ENCODE measurements at regions not wholly inside any gene's neighbourhood (a gene's known extent, or its start where the extent isn't known, plus 50 kb on each side); places are given as distances from the start of the nearest gene placed in this dataset.
A peak's percentile ranks its signal among the peaks of the same experiment; 100 is the strongest.

GRCh38 chr11:92725352-92725751 lies 244.1 kb upstream of the MTNR1B start:
- DNase-seq: no peak

GRCh38 chr11:92727123-92727522 lies 242.3 kb upstream of the MTNR1B start:
- DNase-seq: no peak

GRCh38 chr11:92727769-92728168 lies 241.7 kb upstream of the MTNR1B start:
- no peak for DNase-seq

DNA sequence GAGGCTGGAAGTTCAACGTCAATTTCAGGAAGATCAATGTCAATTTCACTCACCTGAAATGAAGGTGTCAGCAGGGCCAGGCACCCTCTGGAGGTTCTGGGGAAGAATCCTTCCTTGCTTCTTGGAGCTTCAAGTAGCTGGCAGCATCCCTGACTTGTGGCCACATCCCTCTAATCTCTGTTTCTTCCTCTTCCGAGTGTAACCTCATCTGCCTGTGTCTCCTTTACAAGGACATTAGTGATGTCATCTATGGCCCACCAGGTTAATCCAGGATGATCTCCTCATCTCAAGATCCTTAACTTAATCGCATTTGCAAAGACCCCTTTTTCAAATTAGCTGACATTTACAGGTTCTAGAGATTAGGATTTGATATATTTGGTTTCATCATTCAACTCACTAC lies 240.8 kb upstream of the MTNR1B start:
- DNase-seq: no peak

GRCh38 chr11:92735039-92735438 lies 234.4 kb upstream of the MTNR1B start:
- no peak for DNase-seq

DNA sequence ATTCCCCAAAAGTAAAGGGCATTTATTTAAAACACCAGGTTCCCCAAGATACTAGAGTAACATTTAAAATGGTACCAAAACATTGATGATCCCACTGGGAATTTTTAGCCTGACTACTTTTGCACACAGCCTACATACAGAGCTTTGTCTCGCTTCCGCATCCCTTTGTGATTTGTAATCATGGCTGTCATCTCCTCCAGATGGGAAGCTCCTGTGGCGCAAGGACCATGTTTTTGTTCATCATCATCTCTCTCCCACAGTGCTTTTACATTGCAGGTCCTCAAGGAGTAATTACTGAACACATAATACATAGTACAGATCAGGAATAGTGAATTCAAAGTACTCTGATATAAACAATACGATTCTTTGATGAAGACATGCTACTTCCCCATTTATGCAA lies 231.2 kb upstream of the MTNR1B start:
- DNase-seq: no peak

- no peak for DNase-seq
These were observed 230.4 kb upstream of the MTNR1B start for GRCh38 chr11:92739041-92739440.

DNA sequence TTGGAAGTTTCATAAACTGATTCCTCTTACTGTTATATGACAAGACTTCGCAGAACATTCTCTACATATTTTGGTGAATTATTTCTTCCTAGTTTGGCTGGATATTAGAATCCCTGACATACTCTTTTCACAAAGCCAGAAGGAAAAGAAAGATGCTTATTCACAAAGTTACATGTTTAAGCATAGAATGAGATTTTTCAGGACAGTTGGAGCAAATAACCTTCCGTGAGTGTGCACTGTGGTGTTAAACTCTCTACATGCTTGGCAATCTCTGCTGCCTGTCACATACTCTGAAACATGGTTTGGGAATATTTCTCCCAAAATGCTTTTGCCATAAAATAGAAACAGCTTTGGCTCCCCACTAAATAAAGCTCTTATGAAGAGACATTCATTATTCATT lies 230.0 kb upstream of the MTNR1B start:
- DNase-seq: no peak

DNA sequence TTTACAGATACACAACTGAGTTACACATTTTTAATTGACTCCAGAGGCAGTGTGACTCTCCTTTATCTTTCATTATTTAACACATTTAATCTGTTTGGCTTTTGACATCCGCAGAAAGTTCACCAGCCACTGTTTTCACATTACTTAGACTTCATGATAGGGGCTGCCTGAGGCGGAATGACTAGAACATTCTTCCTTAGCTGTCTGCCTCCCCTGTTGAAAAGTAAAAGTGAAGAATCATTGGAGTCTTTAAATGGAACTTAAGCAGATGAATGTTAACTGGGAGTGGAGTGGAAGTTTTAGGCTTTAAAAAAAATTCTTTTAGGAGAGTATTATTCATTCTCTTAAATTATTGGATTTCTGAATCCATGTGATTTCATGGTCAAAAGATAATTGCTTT lies 229.2 kb upstream of the MTNR1B start:
- DNase-seq: no peak

DNA sequence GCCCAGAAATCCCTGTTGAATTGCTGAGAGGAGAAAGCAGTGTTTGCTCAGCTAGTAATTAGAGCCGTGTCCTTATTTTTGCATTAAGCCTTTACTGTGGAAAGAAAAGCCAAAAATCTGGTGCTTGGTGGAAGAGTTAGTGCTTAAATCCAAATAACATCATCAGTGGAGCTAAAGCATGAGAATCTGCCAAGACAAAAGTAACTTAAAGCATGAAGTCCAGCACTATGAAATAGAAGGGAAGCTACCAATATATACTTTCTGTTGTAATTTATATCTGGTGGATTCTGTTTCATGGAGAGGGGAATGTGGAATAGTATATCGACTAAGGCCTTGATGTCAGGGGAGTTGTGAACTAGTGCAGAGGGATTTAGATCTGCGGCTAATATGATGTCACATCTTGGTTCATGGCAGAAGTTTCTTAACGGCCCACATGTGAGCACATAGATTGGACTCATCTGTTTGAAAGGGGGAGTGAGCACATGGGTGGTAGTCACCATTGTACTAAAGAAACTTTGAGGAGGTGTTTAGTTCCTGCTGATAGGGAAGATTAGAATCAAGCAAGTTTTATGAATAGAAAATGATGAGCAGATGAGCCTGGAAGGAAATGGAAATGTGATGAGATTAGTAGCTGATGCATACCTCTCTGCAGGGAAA lies 224.4 kb upstream of the MTNR1B start:
- DNase-seq: no peak

DNA sequence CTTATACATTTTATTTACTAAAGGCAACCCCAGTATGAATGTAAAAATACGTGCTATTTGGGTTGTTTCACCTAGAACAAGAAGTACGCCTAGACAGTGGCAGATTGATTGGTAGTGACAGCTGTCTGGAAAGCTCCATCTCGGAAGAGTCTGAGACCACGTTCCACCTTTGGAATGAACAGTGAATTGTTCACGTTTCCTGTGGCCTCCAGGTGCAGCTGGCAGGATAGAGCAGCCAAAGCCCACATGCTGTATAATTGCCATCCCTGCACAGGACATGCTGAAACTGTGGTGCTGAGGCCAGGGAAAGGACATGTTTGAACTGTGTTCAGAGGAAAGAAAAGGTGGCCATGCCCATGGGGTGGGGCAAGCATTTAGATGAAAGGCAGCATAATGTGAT lies 218.7 kb upstream of the MTNR1B start:
- no peak for DNase-seq

- DNase-seq: no peak
These were observed 217.9 kb upstream of the MTNR1B start for GRCh38 chr11:92751594-92751993.

DNA sequence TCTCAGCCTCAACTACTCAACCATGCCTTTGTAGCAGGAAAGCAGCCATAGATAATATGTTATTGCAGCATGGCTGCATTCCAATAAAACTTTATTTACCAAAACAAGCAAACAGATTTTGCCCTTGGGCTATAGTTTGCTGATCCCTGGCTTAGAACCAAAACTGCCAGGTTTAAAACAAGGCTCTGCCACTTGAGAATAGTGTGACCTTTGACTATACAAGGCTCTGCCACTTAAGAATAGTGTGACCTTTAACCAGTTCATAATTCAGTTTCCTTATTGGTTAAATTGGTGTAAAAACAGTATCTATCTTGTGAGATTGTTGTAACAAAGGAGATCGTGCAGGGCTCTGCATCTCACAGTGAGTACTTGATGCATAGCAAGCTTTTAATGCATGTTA lies 217.3 kb upstream of the MTNR1B start:
- no peak for DNase-seq

GRCh38 chr11:92753161-92753560 lies 216.3 kb upstream of the MTNR1B start:
- DNase-seq: no peak

DNA sequence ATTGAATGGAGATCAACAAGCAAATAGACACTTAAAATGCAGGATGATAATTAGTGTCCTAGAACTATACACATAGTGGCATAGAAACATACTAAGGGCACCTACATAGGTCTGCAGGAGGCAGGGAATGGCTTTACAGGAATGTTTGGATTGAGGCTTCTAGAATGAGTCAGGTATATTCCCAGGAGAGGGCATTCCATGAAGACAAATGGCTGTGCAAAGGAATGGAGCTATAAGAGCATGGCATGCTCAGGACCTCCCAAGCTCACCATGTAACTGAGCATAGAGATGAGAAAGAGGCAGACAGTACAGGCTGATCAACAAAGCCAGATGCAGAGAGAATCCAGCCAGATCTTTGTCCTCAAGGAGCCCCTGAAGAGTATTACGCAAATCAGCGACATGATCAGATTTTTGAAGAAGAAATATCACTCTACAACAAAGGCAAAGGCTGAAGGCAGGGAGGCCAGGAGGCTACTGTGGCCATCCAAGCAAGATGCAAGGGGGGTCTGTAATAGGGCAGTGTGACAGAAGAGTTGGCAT lies 211.1 kb upstream of the MTNR1B start:
- no peak for DNase-seq

DNA sequence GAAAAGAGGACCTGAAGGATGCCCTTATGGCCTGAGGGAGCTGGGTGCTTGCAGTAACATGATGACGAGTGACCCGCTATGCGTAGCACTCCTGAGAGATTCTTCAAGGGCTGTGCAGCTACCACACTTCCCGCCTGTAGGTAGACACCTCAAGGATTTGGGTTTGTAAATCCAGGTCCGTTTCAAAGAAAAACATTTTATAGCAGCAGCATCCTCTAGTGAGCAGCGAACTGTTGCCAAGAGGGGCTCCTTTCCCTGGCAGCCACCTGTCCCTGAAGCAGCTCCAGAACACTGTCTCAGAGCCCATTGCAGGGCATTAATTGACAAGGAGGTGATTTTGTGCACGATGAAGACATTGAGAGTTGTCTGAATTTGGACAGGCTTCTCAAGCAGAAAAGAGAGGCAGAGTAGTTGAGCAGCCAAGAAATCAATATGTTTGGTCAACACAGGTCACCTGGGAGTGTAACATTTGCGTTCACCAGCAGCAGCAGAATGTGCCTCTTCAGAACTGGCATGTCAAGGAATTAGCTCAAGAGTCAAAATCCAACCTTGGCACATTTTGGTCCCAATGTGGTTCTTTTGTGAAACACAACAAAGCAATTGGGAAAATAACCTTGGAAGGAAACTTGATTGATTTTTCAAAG lies 209.8 kb upstream of the MTNR1B start:
- DNase-seq: no peak

DNA sequence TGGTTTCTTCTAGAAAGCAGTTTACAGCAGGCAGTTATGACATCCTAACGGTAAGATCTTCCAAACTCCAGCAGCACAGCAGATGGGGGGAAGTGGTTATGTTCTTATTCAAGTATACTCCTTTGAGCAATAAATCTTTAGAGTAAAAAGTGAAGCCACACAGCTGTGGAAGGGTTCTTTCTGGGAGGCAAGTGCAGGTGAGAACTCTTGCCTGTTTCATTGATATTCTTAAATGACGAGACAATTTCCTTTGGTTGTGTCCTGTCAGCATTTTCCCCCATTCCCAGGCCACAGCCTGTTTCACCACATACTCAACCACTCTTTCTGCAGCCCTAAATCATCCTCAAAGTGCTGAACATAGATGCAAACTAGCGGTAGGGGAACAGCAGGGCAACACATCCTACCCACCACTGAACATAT lies 207.3 kb upstream of the MTNR1B start:
- no peak for DNase-seq

DNA sequence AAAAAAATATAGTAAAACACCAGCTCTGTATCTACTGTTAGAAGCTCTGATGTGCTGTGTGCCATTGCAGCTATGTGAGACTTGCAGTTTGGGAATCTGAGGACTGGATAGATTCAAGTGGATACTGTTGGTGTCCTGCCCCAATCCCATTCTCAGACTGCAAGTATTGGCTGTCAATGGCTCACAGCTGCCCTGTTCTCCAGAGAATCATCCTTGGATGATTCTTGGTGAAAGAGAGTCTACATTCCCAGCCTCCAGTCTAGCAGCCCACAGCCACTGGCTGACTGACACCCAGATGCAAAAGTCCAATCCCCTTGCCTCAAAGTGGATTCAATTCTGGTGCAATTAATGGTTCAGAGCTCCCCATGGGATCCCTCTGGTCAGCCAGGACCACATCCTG lies 206.1 kb upstream of the MTNR1B start:
- DNase-seq: no peak

DNA sequence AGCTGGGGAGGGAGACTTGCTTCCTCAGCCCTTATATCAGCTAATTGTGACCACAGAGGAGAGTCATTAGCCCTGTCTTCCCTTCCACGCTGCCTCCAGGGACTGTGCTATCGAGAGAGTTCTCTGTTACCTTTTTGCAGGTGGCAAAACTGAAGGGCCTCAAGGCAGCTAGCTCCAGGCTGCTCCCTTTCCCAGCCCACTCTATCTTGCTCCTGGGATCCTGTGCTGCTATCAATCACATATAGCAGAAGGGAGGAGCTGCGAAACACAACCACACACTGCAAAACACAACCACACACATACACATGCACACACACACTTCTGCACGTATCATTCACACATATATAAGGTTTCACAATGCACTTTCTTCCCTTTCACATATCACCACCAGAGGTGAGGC lies 205.3 kb upstream of the MTNR1B start:
- no peak for DNase-seq

DNA sequence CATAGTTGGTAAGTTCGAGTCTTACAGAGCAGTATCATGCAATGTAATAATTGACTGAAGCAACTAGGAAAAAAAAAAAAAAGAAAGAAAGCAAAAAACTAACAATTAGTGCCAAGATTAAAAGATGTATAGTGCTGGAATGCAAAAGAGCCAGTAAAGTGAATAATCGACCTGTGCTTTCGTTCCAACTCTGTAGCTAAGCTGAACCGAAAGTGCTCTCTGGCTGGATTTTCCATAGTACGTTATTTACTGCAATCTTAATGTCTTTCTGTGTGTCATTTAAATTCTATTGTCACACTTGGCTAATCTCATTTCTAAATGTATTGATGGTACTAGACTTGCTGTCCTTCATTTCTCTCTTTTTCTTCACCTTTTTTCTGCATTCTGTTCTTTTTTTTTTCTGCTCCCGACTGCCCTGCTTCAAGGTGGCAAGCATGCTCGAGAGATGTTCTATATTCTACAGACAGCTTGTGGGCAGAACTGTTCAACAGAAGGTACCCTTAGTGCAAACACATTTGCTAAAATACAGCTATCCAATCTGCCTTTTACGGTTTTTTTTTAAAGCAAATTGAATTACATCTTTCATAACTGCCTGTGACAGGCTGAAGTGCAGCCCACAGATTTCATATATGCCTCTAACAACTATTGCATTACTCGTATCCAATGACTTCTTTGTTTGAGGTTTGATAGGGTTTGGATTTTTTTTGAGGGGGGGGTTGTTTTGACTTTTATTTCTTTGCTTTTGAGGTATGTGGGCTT lies 204.2 kb upstream of the MTNR1B start:
- DNase-seq: no peak

DNA sequence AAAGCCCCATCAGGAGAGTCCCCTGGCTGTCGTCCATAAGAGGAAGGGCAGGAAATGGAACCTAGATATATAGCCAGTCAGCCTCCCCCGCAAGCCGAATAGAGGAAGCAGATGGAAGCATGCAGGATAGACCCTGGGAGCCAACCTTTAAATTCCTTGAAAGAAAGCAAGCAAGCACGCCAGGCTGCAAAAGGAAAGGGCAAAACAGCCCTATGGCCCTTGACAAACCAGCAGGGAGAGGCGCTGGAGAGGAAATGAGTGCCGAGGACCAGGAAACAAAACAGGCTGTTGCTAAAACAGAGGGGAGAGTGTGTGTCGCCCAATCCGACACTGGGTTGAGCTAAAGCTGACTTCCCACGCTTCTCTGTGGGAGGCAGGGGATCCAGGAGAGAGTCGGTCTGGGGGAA lies 203.5 kb upstream of the MTNR1B start:
- DNase-seq: peak; percentile 1

DNA sequence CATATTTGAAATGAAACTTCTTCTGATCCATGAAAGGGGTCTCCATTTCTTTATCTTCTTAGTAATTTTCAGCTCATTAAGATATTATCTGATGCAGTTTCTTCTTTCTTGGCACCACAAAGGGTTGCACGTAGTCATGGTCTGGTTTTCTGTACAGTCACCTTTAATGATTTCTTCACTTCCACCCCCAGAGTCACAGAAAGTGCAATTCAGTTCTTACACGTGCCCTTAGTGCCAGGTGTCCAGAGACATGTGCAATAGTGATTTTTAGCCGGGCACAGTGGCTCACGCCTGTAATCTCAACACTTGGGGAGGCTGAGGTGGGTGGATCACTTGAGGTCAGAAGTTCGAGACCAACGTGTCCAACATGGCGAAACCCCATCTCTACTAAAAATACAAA lies 202.8 kb upstream of the MTNR1B start:
- DNase-seq: no peak

DNA sequence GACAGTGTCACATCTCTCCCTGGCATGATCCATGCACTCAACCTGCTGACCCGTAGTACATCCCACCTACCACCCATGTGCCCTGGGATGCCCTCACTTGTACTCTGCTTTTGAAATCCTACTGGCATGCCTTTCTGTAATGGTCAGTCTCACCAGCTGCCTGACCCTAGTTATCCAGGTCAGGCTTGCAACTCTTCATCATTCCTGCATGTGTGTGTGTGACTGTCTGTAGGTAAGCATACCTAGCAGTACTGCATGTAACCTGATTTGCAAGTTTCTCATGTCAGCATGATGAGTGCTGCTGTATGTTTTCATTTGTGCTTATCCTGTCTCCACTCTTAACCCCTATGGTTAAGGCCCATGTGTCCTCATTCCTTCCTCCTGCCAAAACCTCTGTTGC lies 202.0 kb upstream of the MTNR1B start:
- DNase-seq: no peak
